GM08714 (cell line): ENCODE measurements at regions not wholly inside any gene's neighbourhood (a gene's known extent, or its start where the extent isn't known, plus 50 kb on each side); places are given as distances from the start of the nearest gene placed in this dataset.
"Not testable (repeated sequence)": the region's sequence is repeated elsewhere in the genome, so short reads cannot be mapped to it uniquely, and the experiment has no call there.

Experiments
- H3K4me3 ChIP-seq: fragments of 200-500 bp; sonication (Bioruptor generic); 2 replicates; pipeline ENCODE4 v1.5.1; 2014; ENCODE audit warnings: mild to moderate bottlenecking, low read length, inconsistent platforms
- ZNF274 ChIP-seq: IDR thresholded peaks from 2 replicates; pipeline ENCODE4 v1.6.1; 2012; ENCODE audit warnings: mild to moderate bottlenecking, low read depth, low read length

DNA sequence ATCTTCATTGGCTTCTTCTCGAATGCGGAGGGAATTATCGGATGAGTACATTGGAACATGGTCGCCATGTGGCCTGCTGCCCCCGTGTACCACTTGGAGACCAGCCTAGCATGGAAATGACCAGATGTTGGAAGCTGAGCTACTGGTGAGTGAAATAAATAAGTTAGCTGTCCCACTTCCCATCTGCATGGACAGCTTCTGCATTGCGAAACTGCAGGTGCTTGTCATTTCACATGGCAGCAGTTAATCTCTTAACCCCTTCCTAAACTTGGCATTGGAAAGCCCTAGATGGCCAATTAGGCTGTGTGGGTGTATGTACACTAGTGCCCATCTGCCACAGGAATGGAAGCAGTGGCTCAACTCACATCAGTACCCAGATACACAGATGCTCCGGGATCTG, 246.6 kb upstream of the IL12B start:
- H3K4me3 ChIP-seq: no peak overlapping the region
- no peak for TF ChIP-seq ZNF274

DNA sequence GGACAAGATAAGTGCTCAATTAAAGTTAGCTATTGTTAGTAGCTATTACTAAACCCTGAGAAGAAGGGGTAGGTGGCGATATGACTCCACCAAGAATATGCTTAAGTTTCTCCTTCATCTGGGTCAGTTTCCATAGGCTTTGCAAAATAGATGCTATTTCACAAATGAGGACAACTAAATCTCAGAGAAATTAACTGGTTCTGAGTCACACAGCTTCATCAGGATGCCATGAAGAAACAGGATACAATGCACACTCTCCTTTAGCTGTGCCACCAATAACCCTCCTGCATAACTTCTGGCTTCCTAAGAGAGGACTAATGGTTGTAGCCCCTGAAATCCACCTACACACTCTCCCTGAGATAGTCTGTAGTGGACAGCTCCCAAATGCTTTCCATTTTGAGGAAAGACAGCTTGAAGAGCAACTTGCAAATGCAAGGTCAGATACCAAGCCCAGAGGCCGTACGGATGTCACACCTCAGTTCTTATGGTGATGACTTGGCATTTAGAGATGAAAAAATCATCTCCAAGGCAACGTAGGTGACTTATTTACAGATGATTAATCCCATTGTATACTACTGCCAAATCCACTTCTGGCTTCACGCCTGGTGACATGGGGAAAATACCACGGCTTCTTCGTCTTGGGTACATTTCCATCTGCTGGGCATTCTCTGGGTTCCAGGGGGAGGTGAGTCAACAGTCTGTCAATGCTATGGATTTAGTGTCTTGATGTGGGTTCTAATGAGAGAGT, 251.4 kb upstream of the IL12B start:
- TF ChIP-seq ZNF274: no peak
- H3K4me3 ChIP-seq: no peak overlapping the region

DNA sequence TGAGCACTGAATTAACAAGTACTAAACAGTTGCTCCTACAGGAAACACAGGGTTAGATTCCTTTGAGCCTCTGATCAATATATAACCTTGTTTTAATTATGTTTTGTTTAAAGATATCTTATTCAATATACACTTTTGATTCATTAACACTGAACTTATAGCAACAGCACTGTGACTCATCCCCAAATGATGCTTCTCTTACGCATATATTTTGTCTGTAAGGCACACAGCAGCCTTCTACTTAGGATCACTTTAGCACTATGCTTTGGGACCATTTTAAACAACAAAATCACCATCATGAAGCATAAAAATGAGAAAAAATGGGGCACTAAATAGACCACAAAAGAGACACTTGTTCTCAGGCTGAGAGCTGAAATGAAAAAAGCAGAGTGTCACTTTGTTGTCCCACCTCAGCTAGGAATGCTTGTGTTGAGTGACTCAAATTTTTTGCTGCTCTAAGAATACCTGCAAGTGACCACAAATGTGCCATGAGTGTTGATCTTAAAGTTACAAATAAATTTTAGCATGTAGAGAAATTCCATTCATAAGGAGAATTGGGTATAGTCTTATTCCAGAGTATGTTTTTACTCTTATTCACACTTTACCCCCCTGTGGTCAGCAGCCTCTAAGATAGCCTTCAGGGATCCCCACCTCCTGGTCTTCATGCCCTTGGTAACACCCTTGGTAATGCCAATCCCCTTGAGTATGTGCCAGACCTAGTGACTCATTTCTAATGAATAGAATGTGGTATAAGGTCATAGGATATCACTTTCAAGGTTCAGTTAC, 252.7 kb upstream of the IL12B start:
- H3K4me3 ChIP-seq: no peak overlapping the region
- no peak for TF ChIP-seq ZNF274

DNA sequence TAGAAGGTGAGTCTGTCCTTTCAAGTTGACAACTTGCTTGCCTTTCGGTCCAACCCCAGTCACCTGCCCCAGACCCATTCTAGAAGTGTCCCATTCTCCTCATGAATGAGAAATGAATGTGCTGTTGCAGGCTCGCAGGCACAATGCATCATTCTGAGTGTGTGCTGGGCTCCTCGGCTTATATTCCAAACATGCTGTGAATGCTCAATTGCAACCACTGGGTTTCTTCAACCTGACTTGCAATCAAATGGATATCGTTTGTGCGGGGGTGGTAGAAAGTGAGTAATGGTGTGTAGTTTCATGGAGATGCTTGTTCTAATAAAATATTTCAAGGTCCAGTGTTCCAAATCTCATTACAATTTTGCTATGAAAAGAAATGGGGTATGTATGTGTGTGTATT, 256.6 kb upstream of the IL12B start:
- H3K4me3 ChIP-seq: no peak overlapping the region
- no peak for TF ChIP-seq ZNF274

DNA sequence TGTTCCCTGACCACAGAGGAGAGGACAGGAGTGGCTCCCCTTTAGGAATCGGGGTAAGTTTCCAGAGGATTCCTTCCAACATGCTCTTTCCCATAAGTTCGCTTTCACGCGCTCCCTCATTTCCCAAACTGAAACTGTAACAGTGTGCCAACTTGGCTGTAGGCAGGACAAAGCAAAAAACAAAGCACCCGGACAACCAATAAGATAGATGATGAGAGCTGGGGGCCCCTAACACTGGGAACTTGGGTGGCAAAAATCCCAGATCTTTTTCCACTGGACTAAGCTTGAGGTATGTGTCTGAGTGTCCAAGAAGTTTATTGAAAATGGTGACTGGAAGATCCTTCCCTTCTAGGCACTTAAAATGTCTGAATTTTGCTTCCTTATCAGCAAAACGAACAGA, 258.7 kb upstream of the IL12B start:
- TF ChIP-seq ZNF274: no peak
- no peak overlapping the region for H3K4me3 ChIP-seq

DNA sequence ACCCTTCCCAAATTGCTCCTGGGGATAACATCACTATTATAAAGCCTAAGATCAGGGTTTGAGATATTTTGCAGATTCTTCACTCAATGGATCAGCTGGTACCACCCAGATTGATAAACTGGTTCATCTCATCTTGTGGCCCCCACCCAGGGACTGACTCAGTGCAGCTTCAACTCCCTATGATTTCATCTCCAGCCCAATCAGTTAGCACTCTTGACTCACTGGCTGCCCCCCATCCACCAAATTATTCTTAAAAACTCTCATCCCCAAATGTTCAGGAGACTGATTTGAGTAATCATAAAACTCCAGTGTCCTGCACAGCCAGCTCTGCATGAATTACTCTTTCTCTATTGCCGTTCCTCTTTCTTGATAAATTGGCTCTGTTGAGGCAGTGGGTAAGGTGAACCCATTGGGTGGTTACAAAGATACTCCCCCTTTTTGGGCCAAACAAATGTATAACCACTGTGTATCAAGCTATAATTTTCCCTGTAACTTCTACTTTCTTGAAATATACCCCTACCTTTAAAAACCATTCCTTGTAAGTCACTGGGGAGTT, 263.3 kb upstream of the IL12B start:
- TF ChIP-seq ZNF274: no peak
- no peak overlapping the region for H3K4me3 ChIP-seq

DNA sequence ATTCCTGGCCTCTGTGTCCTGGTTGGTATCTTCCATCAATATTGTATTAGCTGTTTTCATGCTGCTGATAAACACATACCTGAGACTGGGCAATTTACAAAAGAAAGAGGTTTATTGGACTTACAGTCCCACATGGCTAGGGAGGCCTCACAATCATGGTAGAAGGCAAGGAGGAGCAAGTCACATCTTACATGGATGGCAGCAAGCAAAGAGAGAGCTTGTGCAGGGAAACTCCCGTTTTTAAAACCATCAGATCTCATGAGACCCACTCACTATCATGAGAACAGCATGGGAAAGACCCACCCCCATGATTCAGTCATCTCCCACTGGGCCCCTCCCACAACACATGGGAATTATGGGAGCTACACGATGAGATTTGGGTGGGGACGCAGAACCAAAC, 265.3 kb upstream of the IL12B start:
- H3K4me3 ChIP-seq: not testable (repeated sequence)

DNA sequence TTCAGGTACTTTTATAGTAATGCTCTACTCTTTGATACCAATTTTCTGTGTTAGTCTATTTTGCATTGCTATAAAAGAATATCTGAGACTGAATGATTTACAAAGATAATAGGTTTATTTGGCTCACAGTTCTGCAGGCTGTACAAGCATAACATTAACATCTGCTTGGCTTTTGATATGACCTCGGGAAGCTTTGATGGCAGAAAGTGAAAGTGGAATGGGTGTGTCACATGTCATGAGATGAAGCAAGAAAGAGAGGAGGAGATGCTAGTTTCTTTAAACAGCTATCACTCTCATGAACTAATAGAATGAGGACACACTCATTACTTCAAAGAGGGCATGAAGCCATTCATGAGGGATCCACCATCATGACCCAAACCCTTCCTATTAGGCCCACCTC, 270.9 kb upstream of the IL12B start:
- no peak for TF ChIP-seq ZNF274
- no peak overlapping the region for H3K4me3 ChIP-seq

DNA sequence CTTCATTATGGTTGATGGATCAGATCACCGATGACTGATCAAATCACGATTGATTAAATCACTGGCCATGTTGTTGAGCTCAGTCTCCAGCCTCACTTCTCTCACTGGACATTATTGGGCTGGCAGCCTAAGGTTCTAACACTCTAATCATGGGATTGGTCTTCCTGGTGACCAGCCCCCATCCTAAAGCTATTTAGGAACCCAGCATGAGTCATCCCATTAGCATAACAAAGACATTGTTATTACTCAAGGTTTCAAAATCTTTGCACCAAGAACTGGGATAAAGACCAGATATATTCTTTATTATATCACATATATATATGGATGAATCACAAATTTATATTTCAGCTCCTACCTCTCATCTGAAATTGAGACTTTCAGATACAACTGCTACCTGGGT, 272.1 kb upstream of the IL12B start:
- no peak overlapping the region for H3K4me3 ChIP-seq
- no peak for TF ChIP-seq ZNF274

DNA sequence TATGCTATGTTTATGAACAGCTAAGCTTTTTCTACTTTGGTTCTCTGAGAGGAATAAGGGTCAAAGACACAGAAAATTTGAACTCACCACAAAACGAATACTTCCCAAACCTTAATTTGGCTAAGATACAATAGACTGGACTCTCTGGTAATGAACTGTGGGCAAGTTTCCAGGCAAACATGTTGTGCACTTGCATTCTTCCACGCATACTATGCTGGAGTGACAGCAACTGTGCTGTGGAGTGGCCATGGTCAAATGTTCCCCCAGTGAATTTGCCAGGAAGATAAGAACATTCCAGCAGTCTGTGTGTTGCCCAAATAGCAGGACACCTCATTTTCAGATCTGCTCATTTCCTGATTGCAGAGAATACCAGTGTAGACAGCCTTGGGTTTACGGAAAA, 275.3 kb upstream of the IL12B start:
- no peak overlapping the region for H3K4me3 ChIP-seq
- TF ChIP-seq ZNF274: no peak

DNA sequence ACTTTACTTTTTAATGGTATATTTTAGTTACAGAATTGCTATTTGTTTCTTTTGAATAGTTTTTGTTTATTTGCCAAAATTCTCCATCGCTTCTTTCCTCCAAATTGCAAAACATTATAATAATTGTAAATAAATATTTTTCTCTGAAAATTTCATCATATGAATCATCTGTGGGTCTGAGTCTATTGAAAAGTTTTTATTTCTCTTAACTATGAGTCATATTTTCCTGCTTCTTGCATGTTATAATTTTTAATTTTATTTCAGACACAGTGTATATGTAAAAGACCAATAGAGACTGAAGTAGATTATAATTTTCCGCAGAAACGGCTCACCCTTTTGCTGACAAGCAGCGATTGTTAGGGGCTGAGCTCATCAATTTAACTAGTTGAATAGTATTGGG, 279.1 kb upstream of the IL12B start:
- no peak overlapping the region for H3K4me3 ChIP-seq
- no peak for TF ChIP-seq ZNF274

DNA sequence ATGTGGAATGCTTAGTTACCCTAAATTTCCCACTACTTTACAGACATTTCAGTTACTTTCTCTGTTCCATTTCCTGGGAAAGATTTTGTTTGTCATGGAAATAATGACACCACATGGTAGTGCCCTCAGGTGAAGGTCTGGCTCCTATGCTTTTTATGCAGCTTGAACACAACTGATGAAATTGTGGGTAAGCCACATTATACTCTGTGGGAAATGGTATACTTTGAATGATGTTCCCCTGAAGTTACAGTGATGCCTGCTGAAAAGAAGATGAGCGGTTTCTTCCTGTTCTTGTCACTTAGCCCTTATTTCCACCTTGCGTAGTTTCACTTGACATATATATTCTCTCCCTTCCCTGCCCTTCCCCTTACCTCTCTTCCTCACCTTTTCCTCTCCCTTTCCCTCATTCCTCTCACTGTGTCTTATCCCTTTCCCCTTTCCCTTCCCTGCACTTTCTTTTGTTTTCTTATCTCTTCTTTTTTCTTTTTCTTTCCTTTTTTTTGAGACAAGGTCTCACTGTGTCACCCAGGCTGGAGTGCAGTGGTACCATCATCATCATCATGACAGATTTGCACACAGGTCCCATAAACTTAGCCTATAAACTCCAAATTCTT, 280.8 kb upstream of the IL12B start:
- no peak for TF ChIP-seq ZNF274
- H3K4me3 ChIP-seq: no peak overlapping the region

DNA sequence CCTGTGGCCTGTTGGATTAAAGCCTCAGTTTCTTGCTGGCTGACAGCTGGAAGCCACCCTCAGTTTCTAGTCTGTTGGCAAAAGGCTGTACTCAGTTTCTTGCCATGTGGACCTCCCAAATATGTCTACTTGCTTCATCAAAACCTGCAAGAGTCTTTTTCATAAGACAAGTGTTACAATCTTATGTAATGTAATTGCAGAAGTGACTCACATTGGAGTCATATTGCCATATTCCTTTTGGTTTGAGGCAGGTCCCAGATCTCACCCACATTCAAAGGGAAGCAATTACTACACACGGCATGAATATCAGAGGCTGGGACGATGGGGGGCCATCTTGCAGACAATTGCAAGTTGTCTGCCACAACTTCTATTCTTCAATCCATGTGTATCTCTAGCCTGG, 286.7 kb upstream of the IL12B start:
- no peak overlapping the region for H3K4me3 ChIP-seq
- no peak for TF ChIP-seq ZNF274

DNA sequence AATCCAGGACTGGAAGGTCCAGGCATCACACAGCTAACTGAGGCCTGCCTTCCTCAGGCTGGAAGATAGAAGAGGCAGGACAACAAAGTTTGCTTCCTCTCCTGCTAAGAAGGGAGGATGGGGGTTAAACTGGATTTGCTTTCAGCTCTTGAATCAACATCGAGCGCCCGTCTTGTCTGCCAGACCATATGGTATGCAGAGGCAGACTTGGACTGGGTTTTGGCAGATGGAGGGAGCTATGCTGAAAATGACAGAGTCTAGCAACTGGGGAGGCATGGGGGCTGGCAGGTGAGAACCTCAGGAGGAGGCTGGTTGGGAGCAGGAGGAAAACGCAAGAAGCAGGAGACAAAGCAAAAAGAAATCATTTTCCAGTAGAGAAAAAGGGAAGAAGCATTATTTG, 289.5 kb upstream of the IL12B start:
- no peak overlapping the region for H3K4me3 ChIP-seq
- TF ChIP-seq ZNF274: no peak

DNA sequence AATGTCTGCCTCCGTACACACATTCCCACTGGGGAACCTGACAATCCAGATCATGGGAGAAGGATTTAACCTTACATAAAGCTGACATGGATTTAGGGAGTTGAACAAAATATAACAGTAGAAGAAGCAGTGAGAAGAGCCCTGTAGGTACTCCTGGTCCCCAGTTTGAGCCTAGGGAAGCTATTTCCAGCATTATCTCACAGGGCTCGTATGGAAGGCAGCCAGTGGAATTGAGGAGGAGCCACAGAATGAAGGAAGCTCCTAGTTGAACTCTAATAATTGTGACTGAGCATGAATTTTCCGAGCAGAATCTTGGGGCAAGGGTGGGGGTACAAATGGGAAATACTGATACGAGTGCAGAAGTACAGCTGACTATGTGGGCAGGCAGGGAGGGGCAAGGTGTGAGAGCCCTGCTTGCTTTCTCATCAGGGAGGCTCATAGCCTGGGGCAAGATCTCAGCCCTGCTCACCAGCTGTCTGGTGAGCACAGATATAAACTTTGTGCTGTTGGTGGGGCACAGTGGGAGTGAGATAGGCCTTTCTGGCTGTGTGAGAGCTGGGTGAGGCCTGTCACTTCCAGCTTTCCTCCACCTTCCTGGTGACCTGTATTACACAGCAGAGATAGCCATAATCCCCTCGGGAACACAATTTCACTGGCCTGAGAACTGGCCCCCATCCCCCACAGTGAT, 290.7 kb upstream of the IL12B start:
- H3K4me3 ChIP-seq: no peak overlapping the region
- TF ChIP-seq ZNF274: no peak
